ENCODE measurements at regions not wholly inside any gene's neighbourhood (a gene's known extent, or its start where the extent isn't known, plus 50 kb on each side); places are given as distances from the start of the nearest gene placed in this dataset.

DNA sequence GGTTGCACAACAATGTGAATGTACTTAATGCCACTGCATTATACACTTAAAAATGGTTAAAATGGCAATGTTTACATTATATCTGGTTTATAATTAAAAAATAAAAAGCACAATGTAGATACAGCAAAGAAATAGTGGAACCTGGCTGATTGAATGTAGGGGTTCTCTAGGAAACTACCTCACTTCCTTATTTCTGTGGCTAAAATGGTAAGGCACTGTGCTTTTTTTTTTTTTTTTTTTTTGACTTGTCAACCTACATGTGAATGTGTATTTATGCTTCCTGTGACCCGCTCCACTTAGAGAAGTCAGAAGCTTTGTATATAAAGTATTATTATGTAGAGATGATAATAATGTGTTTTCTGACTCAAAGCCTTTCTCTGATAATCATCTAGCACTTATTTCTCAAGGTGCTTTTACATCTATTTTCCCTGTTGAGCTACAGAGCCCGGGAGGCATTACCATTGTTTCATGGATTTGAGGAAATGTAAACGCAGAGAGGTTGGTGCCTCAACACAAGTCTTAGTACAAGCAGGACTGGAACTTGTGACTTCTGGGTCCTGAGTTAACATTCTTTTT, 55.0 kb downstream of the SOX4 start:
- DNase-seq (ENCODE audit: low spot score), result peak; percentile 37
- intact Hi-C loops (cut with micrococcal nuclease; ENCODE audit: unreplicated experiment), result no loop called here
- Histone ChIP-seq H3K4me2 (ENCODE audit: low read length) (peak overlapping the region; percentile 31), H3K36me3 (ENCODE audit: insufficient read depth, low read length) (no peaks in the 10 kb centered on the region), H3K4me1 (ENCODE audit: insufficient read depth, low read length, poor library complexity, severe bottlenecking) (peaks cover 8% of the 10 kb centered on the region), H3K4me3 (ENCODE audit: low read depth, low read length, poor library complexity, severe bottlenecking) (no peak overlapping the region), H2AFZ (ENCODE audit: low read length) (peak overlapping the region; percentile 45; the same call in 1 of the 2 replicates), H3K27ac (ENCODE audit: low read depth, low read length, poor library complexity, severe bottlenecking) (no peak overlapping the region), H3K9me2 (ENCODE audit: insufficient read depth, low read length) (no peaks in the 10 kb centered on the region; the same call in 1 of the 2 replicates), H3K79me2 (ENCODE audit: insufficient read depth, low read depth, low read length) (no peaks in the 10 kb centered on the region), H3K9me3 (ENCODE audit: low read length) (no peaks in the 10 kb centered on the region), H4K20me1 (ENCODE audit: insufficient read depth, low read length) (no peaks in the 10 kb centered on the region)
- no peak for TF ChIP-seq EZH2phosphoT487 (IDR thresholded peaks at IDR 0.05; ENCODE audit: borderline replicate concordance, low read depth, low read length)
- TF ChIP-seq, protein P1, sequence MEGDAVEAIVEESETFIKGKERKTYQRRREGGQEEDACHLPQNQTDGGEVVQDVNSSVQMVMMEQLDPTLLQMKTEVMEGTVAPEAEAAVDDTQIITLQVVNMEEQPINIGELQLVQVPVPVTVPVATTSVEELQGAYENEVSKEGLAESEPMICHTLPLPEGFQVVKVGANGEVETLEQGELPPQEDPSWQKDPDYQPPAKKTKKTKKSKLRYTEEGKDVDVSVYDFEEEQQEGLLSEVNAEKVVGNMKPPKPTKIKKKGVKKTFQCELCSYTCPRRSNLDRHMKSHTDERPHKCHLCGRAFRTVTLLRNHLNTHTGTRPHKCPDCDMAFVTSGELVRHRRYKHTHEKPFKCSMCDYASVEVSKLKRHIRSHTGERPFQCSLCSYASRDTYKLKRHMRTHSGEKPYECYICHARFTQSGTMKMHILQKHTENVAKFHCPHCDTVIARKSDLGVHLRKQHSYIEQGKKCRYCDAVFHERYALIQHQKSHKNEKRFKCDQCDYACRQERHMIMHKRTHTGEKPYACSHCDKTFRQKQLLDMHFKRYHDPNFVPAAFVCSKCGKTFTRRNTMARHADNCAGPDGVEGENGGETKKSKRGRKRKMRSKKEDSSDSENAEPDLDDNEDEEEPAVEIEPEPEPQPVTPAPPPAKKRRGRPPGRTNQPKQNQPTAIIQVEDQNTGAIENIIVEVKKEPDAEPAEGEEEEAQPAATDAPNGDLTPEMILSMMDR (conservative IDR thresholded peaks at IDR 0.05; ENCODE audit: low read length), result no peak
- POLR2A ChIA-PET, result interaction anchor here (0.7 to 1.4 kb wide), 2 partner anchors 10 to 1082 kb away, joined by 3 read pairs; no protein-coding TSS in a partner anchor
- CTCF ChIA-PET (ENCODE audit: unreplicated experiment), result no interaction called here
- no TSS peak for BruUV-seq (replicated peaks)

DNA sequence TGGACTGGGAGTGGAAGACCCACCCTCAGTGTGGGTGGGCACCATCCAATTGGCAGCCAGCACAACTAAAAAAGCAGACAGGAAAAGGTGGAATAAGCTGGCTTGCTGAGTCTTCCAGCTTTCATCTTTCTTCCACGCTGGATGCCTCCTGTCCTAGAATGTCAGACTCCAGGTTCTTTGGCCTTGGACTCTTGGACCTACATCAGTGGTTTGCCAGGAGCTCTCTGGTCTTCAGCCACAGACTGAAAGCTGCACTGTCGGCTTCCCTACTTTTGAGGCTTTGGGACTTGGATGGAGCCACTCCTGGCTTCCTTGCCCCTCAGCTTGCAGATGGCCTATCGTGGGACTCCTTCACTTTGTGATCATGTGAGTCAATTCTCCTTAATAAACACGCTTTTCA, 59.8 kb downstream of the SOX4 start:
- no peak for TF ChIP-seq EZH2phosphoT487 (IDR thresholded peaks at IDR 0.05; ENCODE audit: borderline replicate concordance, low read depth, low read length)
- TF ChIP-seq, protein P1 (conservative IDR thresholded peaks at IDR 0.05; ENCODE audit: low read length), result no peak
- intact Hi-C loops (cut with micrococcal nuclease; ENCODE audit: unreplicated experiment), result no loop called here
- Histone ChIP-seq H3K4me3 (ENCODE audit: low read depth, low read length, poor library complexity, severe bottlenecking) (no peak overlapping the region), H3K4me2 (ENCODE audit: low read length) (no peak overlapping the region), H3K79me2 (ENCODE audit: insufficient read depth, low read depth, low read length) (no peaks in the 10 kb centered on the region), H3K36me3 (ENCODE audit: insufficient read depth, low read length) (no peaks in the 10 kb centered on the region), H3K9me3 (ENCODE audit: low read length) (no peaks in the 10 kb centered on the region), H3K4me1 (ENCODE audit: insufficient read depth, low read length, poor library complexity, severe bottlenecking) (peaks cover 6% of the 10 kb centered on the region), H4K20me1 (ENCODE audit: insufficient read depth, low read length) (no peaks in the 10 kb centered on the region), H3K27ac (ENCODE audit: low read depth, low read length, poor library complexity, severe bottlenecking) (no peak overlapping the region), H2AFZ (ENCODE audit: low read length) (no peak overlapping the region), H3K9me2 (ENCODE audit: insufficient read depth, low read length) (no peaks in the 10 kb centered on the region)
- CTCF ChIA-PET (ENCODE audit: unreplicated experiment), result no interaction called here
- no peak for DNase-seq (ENCODE audit: low spot score)
- POLR2A ChIA-PET, result interaction anchor here (0.7 kb wide), 1 partner anchor 30 kb away, joined by 3 read pairs; no protein-coding TSS in a partner anchor
- BruUV-seq (replicated peaks), result no TSS peak

DNA sequence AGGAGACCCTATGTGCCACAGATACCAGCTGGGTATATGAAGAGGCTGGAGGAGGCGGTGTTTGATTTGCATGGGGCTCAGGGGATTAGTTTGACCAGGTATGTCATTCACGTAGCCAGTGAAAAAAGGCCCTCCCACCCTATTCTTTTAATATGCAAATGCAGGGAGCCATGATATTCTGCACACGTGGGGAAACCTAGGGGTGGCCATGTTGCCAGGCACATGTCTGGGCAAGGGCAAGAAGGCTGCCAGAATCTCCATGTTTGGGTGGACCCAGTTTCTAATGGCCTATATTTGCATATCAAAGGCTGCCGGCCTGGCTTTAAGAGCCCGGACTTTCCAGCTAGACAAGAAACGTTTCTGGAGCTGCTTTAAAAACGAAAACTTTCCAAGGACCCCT, 60.4 kb downstream of the SOX4 start:
- no peak overlapping the region for H2AFZ ChIP-seq (ENCODE audit: low read length)
- POLR2A ChIA-PET, result interaction anchor here (0.7 kb wide), 1 partner anchor 30 kb away, joined by 3 read pairs; no protein-coding TSS in a partner anchor
- peaks cover under 1% of the 10 kb centered on the region for H3K4me1 ChIP-seq (ENCODE audit: insufficient read depth, low read length, poor library complexity, severe bottlenecking)
- no TSS peak for BruUV-seq (replicated peaks)
- no peaks in the 10 kb centered on the region for H4K20me1 ChIP-seq (ENCODE audit: insufficient read depth, low read length)
- intact Hi-C loops (cut with micrococcal nuclease; ENCODE audit: unreplicated experiment), result no loop called here
- no peaks in the 10 kb centered on the region for H3K9me3 ChIP-seq (ENCODE audit: low read length)
- no peaks in the 10 kb centered on the region for H3K36me3 ChIP-seq (ENCODE audit: insufficient read depth, low read length)
- H3K79me2 ChIP-seq (ENCODE audit: insufficient read depth, low read depth, low read length), result no peaks in the 10 kb centered on the region
- H3K9me2 ChIP-seq (ENCODE audit: insufficient read depth, low read length), result no peaks in the 10 kb centered on the region
- TF ChIP-seq, protein P1 (conservative IDR thresholded peaks at IDR 0.05; ENCODE audit: low read length), result no peak
- TF ChIP-seq EZH2phosphoT487 (IDR thresholded peaks at IDR 0.05; ENCODE audit: borderline replicate concordance, low read depth, low read length), result no peak
- H3K4me2 ChIP-seq (ENCODE audit: low read length), result no peak overlapping the region
- no peak overlapping the region for H3K4me3 ChIP-seq (ENCODE audit: low read depth, low read length, poor library complexity, severe bottlenecking)
- no peak overlapping the region for H3K27ac ChIP-seq (ENCODE audit: low read depth, low read length, poor library complexity, severe bottlenecking)
- DNase-seq (ENCODE audit: low spot score), result no peak
- CTCF ChIA-PET (ENCODE audit: unreplicated experiment), result no interaction called here
